ENCODE measurements at regions not wholly inside any gene's neighbourhood (a gene's known extent, or its start where the extent isn't known, plus 50 kb on each side); places are given as distances from the start of the nearest gene placed in this dataset.

DNA sequence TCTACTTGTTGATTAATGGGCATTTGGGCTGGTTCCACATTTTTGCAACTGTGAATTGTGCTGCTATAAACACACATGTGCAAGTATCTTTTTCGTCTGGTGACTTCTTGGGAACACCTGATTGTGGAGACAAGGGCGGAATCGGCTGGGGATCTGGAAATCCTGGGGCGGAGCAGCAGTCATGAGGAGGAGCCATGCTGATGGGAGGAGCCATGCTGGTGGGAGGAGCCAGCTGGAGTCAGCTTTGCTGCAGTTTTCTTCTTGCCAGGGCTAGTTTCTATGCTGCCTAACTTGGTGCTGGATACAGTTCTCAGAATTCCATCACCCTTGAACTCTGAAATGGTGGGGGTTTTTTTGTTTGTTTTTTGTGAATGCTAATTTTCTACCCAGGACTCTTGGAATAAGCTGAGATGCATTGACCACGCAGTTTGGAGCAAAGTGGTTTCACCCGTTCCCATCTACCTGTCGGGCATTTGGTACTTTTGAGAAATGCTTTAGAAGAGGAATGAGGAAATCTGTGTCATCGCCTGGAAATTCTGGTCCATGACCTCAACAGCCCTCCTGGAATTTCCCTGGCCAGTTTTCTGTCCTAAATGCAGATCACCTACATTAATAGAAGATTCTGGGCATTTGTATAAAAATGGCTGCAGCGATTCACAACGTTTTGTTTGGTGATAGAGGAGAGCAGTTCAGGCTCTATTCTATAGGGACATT is 217.4 kb upstream of the ZFHX3 start:
- H3K27me3 ChIP-seq (ENCODE audit: control insufficient read depth, extremely low read depth, insufficient read depth, low read length) = no peaks in the 10 kb centered on the region
- no peak overlapping the region for H3K27ac ChIP-seq (ENCODE audit: control insufficient read depth, insufficient read depth, low read length)
- H3K4me3 ChIP-seq (ENCODE audit: control insufficient read depth in 2 of 3, extremely low read depth in 1 of 3, insufficient read depth in 2 of 3, low read depth in 1 of 3, low read length in 3 of 3) = no peak overlapping the region
- no peaks in the 10 kb centered on the region for H3K9me3 ChIP-seq (ENCODE audit: control insufficient read depth, low read depth, low read length)
- H3K9ac ChIP-seq (ENCODE audit: control insufficient read depth, extremely low read depth, insufficient read depth, low read length) = no peak overlapping the region
- DNase-seq (ENCODE audit: low read depth, low spot score) (no peak), FAIRE-seq (no peak)
- dilution Hi-C loops (cut with MboI; ENCODE audit: extremely low pct_ligation_motif_present, low sequenced_read_pairs) = no loop called here
- TF ChIP-seq CTCF (optimal IDR thresholded peaks at IDR 0.05 in 1 of 3, IDR thresholded peaks at IDR 0.05 in 1 of 3, conservative IDR thresholded peaks at IDR 0.05 in 1 of 3; ENCODE audit: extremely low read depth in 1 of 3, insufficient read depth in 2 of 3, low read length in 3 of 3) (no peak), EZH2 (IDR thresholded peaks at IDR 0.05; ENCODE audit: low read length) (no peak)
- no peaks in the 10 kb centered on the region for H4K20me1 ChIP-seq (ENCODE audit: control insufficient read depth, extremely low read depth, insufficient read depth, low read length)
- H3K9me1 ChIP-seq (ENCODE audit: control insufficient read depth, extremely low read depth, insufficient read depth, low read length) = no peaks in the 10 kb centered on the region
- H3K36me3 ChIP-seq (ENCODE audit: control insufficient read depth in 2 of 2, extremely low read depth in 1 of 2, insufficient read depth in 2 of 2, low read length in 2 of 2) = no peaks in the 10 kb centered on the region
- no peaks in the 10 kb centered on the region for H3K79me2 ChIP-seq (ENCODE audit: control insufficient read depth, insufficient read depth, low read length)
- no peak overlapping the region for H3K4me2 ChIP-seq (ENCODE audit: control insufficient read depth, extremely low read depth, insufficient read depth, low read depth, low read length)
- no peaks in the 10 kb centered on the region for H3K4me1 ChIP-seq (ENCODE audit: control insufficient read depth, extremely low read depth, insufficient read depth, low read length)
- H2AFZ ChIP-seq (ENCODE audit: control insufficient read depth, low read length) = no peak overlapping the region

DNA sequence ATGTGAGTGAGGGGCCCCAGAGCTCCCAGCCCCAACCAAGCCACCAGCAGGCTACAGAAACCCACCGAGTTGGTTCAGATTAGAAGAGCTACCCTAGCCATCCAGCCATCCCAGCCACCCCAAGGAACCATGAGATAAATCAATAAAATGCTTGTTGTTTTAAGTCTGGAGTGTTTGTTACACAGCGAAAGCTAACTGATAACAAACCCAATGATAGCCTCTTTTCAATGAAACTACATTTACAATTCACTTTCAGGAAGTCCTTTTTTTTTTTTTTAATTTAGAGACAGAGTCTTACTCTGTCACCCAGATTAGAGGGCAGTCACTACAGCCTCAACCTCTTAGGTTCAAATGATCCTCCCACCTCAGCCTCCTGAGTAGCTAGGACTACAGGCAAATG is 215.0 kb upstream of the ZFHX3 start:
- Histone ChIP-seq H3K27ac (ENCODE audit: control insufficient read depth, insufficient read depth, low read length) (no peak overlapping the region), H3K9me3 (ENCODE audit: control insufficient read depth, low read depth, low read length) (no peaks in the 10 kb centered on the region), H3K36me3 (ENCODE audit: control insufficient read depth in 2 of 2, extremely low read depth in 1 of 2, insufficient read depth in 2 of 2, low read length in 2 of 2) (no peaks in the 10 kb centered on the region), H3K4me2 (ENCODE audit: control insufficient read depth, extremely low read depth, insufficient read depth, low read depth, low read length) (no peak overlapping the region), H3K79me2 (ENCODE audit: control insufficient read depth, insufficient read depth, low read length) (no peaks in the 10 kb centered on the region), H4K20me1 (ENCODE audit: control insufficient read depth, extremely low read depth, insufficient read depth, low read length) (no peaks in the 10 kb centered on the region), H3K27me3 (ENCODE audit: control insufficient read depth, extremely low read depth, insufficient read depth, low read length) (no peaks in the 10 kb centered on the region), H2AFZ (ENCODE audit: control insufficient read depth, low read length) (no peak overlapping the region), H3K4me3 (ENCODE audit: control insufficient read depth in 2 of 3, extremely low read depth in 1 of 3, insufficient read depth in 2 of 3, low read depth in 1 of 3, low read length in 3 of 3) (no peak overlapping the region), H3K9ac (ENCODE audit: control insufficient read depth, extremely low read depth, insufficient read depth, low read length) (no peak overlapping the region), H3K4me1 (ENCODE audit: control insufficient read depth, extremely low read depth, insufficient read depth, low read length) (no peaks in the 10 kb centered on the region), H3K9me1 (ENCODE audit: control insufficient read depth, extremely low read depth, insufficient read depth, low read length) (no peaks in the 10 kb centered on the region)
- dilution Hi-C loops (cut with MboI; ENCODE audit: extremely low pct_ligation_motif_present, low sequenced_read_pairs) = no loop called here
- DNase-seq (ENCODE audit: low read depth, low spot score) (no peak), FAIRE-seq (no peak)
- TF ChIP-seq EZH2 (IDR thresholded peaks at IDR 0.05; ENCODE audit: low read length) = no peak

- Histone ChIP-seq H2AFZ (ENCODE audit: control insufficient read depth, low read length) (no peak overlapping the region), H3K36me3 (ENCODE audit: control insufficient read depth in 2 of 2, extremely low read depth in 1 of 2, insufficient read depth in 2 of 2, low read length in 2 of 2) (no peaks in the 10 kb centered on the region), H3K27me3 (ENCODE audit: control insufficient read depth, extremely low read depth, insufficient read depth, low read length) (no peaks in the 10 kb centered on the region), H4K20me1 (ENCODE audit: control insufficient read depth, extremely low read depth, insufficient read depth, low read length) (no peaks in the 10 kb centered on the region), H3K4me3 (ENCODE audit: control insufficient read depth in 2 of 3, extremely low read depth in 1 of 3, insufficient read depth in 2 of 3, low read depth in 1 of 3, low read length in 3 of 3) (no peak overlapping the region), H3K9ac (ENCODE audit: control insufficient read depth, extremely low read depth, insufficient read depth, low read length) (no peak overlapping the region), H3K4me1 (ENCODE audit: control insufficient read depth, extremely low read depth, insufficient read depth, low read length) (no peaks in the 10 kb centered on the region), H3K9me3 (ENCODE audit: control insufficient read depth, low read depth, low read length) (peaks cover 5% of the 10 kb centered on the region), H3K27ac (ENCODE audit: control insufficient read depth, insufficient read depth, low read length) (no peak overlapping the region), H3K9me1 (ENCODE audit: control insufficient read depth, extremely low read depth, insufficient read depth, low read length) (no peaks in the 10 kb centered on the region), H3K79me2 (ENCODE audit: control insufficient read depth, insufficient read depth, low read length) (no peaks in the 10 kb centered on the region), H3K4me2 (ENCODE audit: control insufficient read depth, extremely low read depth, insufficient read depth, low read depth, low read length) (no peak overlapping the region)
- DNase-seq (ENCODE audit: low read depth, low spot score) = no peak
- dilution Hi-C loops (cut with MboI; ENCODE audit: extremely low pct_ligation_motif_present, low sequenced_read_pairs) = no loop called here
- TF ChIP-seq CTCF (optimal IDR thresholded peaks at IDR 0.05 in 1 of 3, IDR thresholded peaks at IDR 0.05 in 1 of 3, conservative IDR thresholded peaks at IDR 0.05 in 1 of 3; ENCODE audit: extremely low read depth in 1 of 3, insufficient read depth in 2 of 3, low read length in 3 of 3) = no peak
- no peak for TF ChIP-seq EZH2 (IDR thresholded peaks at IDR 0.05; ENCODE audit: low read length)
- FAIRE-seq = no peak
Measured at GRCh38 chr16:73255031-73255430, 207.1 kb upstream of the ZFHX3 start.

Data from keratinocyte (primary cell).